ENCODE measurements at regions not wholly inside any gene's neighbourhood (a gene's known extent, or its start where the extent isn't known, plus 50 kb on each side); places are given as distances from the start of the nearest gene placed in this dataset.

- peak overlapping the region; percentile 39 for H3K4me3 ChIP-seq (ENCODE audit: low read depth, poor library complexity, severe bottlenecking)
- no peak for TF ChIP-seq CTCF (IDR thresholded peaks at IDR 0.05)
- DNase-seq (ENCODE audit: low spot score in 2 of 2), result peak; percentile 25 to 87
- WGBS, 2 donors, result 0% methylated on average over 15 to 62 of the region's 89 CpGs
- intact Hi-C loops (cut with DNase I; ENCODE audit: low total_unique reads), result no loop called here
These were observed 154.1 kb upstream of the GOLIM4 start for GRCh38 chr3:168249550-168250414.

DNA sequence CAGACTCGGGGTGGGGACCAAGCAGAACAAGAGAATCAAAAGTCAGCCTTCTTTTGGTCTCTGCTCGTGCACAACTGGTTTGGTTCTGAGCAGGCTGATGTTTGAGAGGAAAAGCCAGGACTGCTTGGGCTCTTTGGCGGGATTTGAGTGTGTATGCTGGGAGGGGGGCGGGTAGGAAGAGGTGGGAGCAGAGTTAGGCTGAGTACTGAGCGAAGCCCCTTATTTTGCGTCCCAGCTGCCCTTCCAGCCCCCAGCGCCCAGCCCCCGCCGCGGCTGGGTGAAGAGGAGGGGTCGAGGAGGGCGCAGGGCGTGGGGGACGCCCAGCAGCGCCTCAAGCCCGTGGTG is 153.5 kb upstream of the GOLIM4 start:
- intact Hi-C loops (cut with DNase I; ENCODE audit: low total_unique reads), result no loop called here
- peak overlapping the region; percentile 39 for H3K4me3 ChIP-seq (ENCODE audit: low read depth, poor library complexity, severe bottlenecking)
- whole genome bisulfite sequencing, 2 donors, result 1 to 2% methylated on average over 13 to 16 of the region's 16 CpGs
- TF ChIP-seq POLR2A (IDR thresholded peaks at IDR 0.05) (no peak), CTCF (IDR thresholded peaks at IDR 0.05) (no peak)
- DNase-seq (ENCODE audit: low spot score in 2 of 2), result no peak

DNA sequence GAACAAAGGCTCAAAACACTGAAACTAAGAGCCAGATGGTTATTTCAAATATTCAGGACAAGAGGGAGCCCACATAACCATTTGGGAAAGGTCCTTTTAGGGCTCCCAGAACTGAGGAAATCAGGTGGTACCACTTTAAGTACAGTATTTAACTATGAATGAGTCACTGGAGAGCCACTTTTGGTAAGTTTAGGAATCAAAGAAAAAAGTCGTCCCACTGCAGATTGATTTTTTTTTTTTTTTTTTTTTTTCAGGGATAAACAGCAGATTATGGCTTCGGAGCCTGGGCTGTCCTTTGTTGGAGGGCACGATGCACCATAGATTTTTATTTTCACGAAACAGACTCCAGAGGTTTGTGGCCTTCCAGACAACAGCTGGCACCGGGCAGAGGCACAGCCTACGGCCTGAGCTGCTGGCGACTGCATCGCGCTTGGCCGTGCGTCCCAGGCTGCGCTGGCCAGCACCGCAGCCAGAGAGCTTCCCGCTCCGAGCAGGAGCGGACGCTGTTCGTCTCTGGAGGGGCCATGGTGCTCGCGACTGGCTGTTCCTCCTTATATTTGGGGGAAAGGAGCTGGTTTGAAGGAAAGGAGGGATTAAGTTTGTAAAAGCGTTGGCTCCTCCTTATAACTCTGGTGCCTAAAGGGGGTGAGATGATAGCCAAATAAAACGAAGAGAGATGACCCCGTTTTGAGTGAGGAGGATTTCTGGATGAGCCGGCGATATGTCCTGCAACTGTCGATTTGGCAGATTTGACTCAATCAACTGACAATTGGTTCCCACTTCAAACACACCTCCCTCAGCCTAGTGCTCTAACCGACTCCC is 152.9 kb upstream of the GOLIM4 start:
- H3K4me3 ChIP-seq (ENCODE audit: low read depth, poor library complexity, severe bottlenecking), result no peak overlapping the region
- no peak for TF ChIP-seq POLR2A (IDR thresholded peaks at IDR 0.05)
- no peak for TF ChIP-seq CTCF (IDR thresholded peaks at IDR 0.05)
- DNase-seq (ENCODE audit: low spot score in 2 of 2), result no peak
- intact Hi-C loops (cut with DNase I; ENCODE audit: low total_unique reads), result no loop called here
- WGBS, 2 donors, result 0% methylated on average over 27 of the region's 27 CpGs

DNA sequence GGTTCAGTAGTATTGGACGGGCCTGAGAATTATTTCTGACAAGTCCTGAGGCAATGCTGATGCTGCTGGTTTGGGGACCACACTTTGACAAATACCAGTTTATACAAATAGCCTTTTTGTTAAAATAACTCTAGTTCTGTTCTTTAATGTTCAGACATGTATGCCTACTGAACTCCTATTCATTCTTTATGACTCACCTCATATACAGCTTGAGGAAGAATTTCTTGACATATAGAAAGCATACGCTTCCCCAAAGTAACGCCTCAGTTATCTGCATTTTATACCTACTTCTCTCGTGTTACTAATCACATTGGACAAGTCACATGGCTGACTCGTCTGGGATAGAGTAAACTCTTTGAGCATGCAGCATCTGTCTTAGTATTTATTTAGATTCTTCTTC is 145.4 kb upstream of the GOLIM4 start:
- H3K4me3 ChIP-seq (ENCODE audit: low read depth, poor library complexity, severe bottlenecking), result no peak overlapping the region
- DNase-seq (ENCODE audit: low spot score in 2 of 2), result no peak
- no peak for TF ChIP-seq CTCF (IDR thresholded peaks at IDR 0.05)
- no peak for TF ChIP-seq POLR2A (IDR thresholded peaks at IDR 0.05)
- intact Hi-C loops (cut with DNase I; ENCODE audit: low total_unique reads), result no loop called here
- WGBS, 2 donors, result 62 to 67% methylated on average over 5 of the region's 5 CpGs

GRCh38 chr3:168239287-168239686 is 143.6 kb upstream of the GOLIM4 start:
- no peak for DNase-seq (ENCODE audit: low spot score in 2 of 2)
- intact Hi-C loops (cut with DNase I; ENCODE audit: low total_unique reads), result no loop called here
- TF ChIP-seq POLR2A (IDR thresholded peaks at IDR 0.05), result no peak
- TF ChIP-seq CTCF (IDR thresholded peaks at IDR 0.05), result no peak
- 18 to 29% methylated on average over 1 of the region's 1 CpG for WGBS, 2 donors
- no peak overlapping the region for H3K4me3 ChIP-seq (ENCODE audit: low read depth, poor library complexity, severe bottlenecking)
